ENCODE measurements at regions not wholly inside any gene's neighbourhood (a gene's known extent, or its start where the extent isn't known, plus 50 kb on each side); places are given as distances from the start of the nearest gene placed in this dataset.

GRCh38 chr2:77813599-77813998 is 291.4 kb upstream of the LRRTM4 start:
- Histone ChIP-seq H3K36me3 (ENCODE audit: control insufficient read depth in 4 of 4, insufficient read depth in 4 of 4, low read length in 4 of 4) (no peaks in the 10 kb centered on the region), H3K27ac (ENCODE audit: low read depth in 1 of 2, low read length in 1 of 2) (no peak overlapping the region), H3K4me3 (no peak overlapping the region), H3K9ac (ENCODE audit: insufficient read depth in 1 of 2, low read length in 2 of 2) (no peak overlapping the region), H3K4me1 (ENCODE audit: control insufficient read depth in 5 of 5, insufficient read depth in 5 of 5, low read length in 5 of 5) (no peaks in the 10 kb centered on the region), H3K9me3 (ENCODE audit: control insufficient read depth in 4 of 4, insufficient read depth in 3 of 4, low read length in 3 of 4) (no peaks in the 10 kb centered on the region), H3K27me3 (ENCODE audit: control insufficient read depth in 3 of 3, insufficient read depth in 3 of 3, low read length in 2 of 3) (no peaks in the 10 kb centered on the region)
- no peak for DNase-seq
- ATAC-seq (ENCODE audit: insufficient read depth, low FRiP score): no peak
- no peak for TF ChIP-seq CTCF (IDR thresholded peaks at IDR 0.05; ENCODE audit: control extremely low read depth, extremely low read depth)

DNA sequence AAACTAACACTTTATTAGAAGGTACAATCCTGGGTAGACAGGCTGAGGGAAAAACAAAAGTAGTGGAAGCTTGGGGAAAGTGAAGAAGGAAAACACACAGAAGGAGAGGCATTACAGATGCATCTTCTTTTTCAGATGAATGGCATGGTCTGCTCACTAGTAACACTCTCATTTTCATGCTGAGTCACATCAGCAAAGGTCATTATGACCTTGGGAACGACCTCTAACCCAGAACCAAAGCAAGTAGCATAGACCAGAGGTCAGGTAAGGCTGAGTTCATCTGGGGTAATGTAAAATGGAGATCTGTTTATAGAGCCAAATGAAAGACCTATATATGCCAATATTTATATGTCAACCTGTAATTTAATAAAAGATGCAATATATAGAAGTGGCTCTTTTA is 294.4 kb upstream of the LRRTM4 start:
- no peak overlapping the region for H3K27ac ChIP-seq (ENCODE audit: low read depth in 1 of 2, low read length in 1 of 2)
- DNase-seq (no peak), ATAC-seq (ENCODE audit: insufficient read depth, low FRiP score) (no peak)
- no peaks in the 10 kb centered on the region for H3K4me1 ChIP-seq (ENCODE audit: control insufficient read depth in 5 of 5, insufficient read depth in 5 of 5, low read length in 5 of 5)
- H3K27me3 ChIP-seq (ENCODE audit: control insufficient read depth in 3 of 3, insufficient read depth in 3 of 3, low read length in 2 of 3): no peaks in the 10 kb centered on the region
- no peak overlapping the region for H3K4me3 ChIP-seq
- WGBS, 2 donors: 41 to 46% methylated on average over 1 of the region's 1 CpG
- H3K9ac ChIP-seq (ENCODE audit: insufficient read depth in 1 of 2, low read length in 2 of 2): no peak overlapping the region
- TF ChIP-seq CTCF (IDR thresholded peaks at IDR 0.05; ENCODE audit: control extremely low read depth, extremely low read depth): no peak
- no peaks in the 10 kb centered on the region for H3K36me3 ChIP-seq (ENCODE audit: control insufficient read depth in 4 of 4, insufficient read depth in 4 of 4, low read length in 4 of 4)
- no peaks in the 10 kb centered on the region for H3K9me3 ChIP-seq (ENCODE audit: control insufficient read depth in 4 of 4, insufficient read depth in 3 of 4, low read length in 3 of 4)

- Histone ChIP-seq H3K9me3 (ENCODE audit: control insufficient read depth in 4 of 4, insufficient read depth in 3 of 4, low read length in 3 of 4) (no peaks in the 10 kb centered on the region), H3K27ac (ENCODE audit: low read depth in 1 of 2, low read length in 1 of 2) (no peak overlapping the region), H3K36me3 (ENCODE audit: control insufficient read depth in 4 of 4, insufficient read depth in 4 of 4, low read length in 4 of 4) (no peaks in the 10 kb centered on the region), H3K9ac (ENCODE audit: insufficient read depth in 1 of 2, low read length in 2 of 2) (no peak overlapping the region), H3K27me3 (ENCODE audit: control insufficient read depth in 3 of 3, insufficient read depth in 3 of 3, low read length in 2 of 3) (no peaks in the 10 kb centered on the region), H3K4me3 (no peak overlapping the region), H3K4me1 (ENCODE audit: control insufficient read depth in 5 of 5, insufficient read depth in 5 of 5, low read length in 5 of 5) (no peaks in the 10 kb centered on the region)
- DNase-seq (no peak), ATAC-seq (ENCODE audit: insufficient read depth, low FRiP score) (no peak)
- TF ChIP-seq CTCF (IDR thresholded peaks at IDR 0.05; ENCODE audit: control extremely low read depth, extremely low read depth): no peak
These were observed 296.0 kb upstream of the LRRTM4 start for GRCh38 chr2:77818186-77818585.

DNA sequence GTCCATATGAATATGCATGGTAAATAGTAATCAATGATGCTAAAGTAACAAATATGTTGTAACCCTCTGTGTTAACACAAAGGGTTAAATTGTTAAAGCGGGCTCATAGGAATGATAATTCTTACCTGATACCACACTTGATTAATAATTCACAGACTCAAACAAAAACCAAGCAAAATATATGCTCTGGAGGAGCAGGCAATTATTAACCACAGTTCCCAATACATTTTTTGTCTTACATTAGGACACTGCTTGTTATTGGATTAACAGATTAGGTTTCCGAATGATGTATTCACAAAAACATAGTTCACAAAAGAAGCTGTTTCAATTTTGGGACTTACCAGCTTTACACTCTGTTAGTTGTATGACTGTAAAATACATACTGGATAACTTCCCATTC is 300.9 kb upstream of the LRRTM4 start:
- TF ChIP-seq CTCF (IDR thresholded peaks at IDR 0.05; ENCODE audit: control extremely low read depth, extremely low read depth): no peak
- H3K36me3 ChIP-seq (ENCODE audit: control insufficient read depth in 4 of 4, insufficient read depth in 4 of 4, low read length in 4 of 4): no peaks in the 10 kb centered on the region
- H3K4me1 ChIP-seq (ENCODE audit: control insufficient read depth in 5 of 5, insufficient read depth in 5 of 5, low read length in 5 of 5): no peaks in the 10 kb centered on the region
- H3K9me3 ChIP-seq (ENCODE audit: control insufficient read depth in 4 of 4, insufficient read depth in 3 of 4, low read length in 3 of 4): no peaks in the 10 kb centered on the region
- no peaks in the 10 kb centered on the region for H3K27me3 ChIP-seq (ENCODE audit: control insufficient read depth in 3 of 3, insufficient read depth in 3 of 3, low read length in 2 of 3)
- 68 to 87% methylated on average over 2 of the region's 2 CpGs for WGBS, 2 donors
- no peak overlapping the region for H3K4me3 ChIP-seq
- no peak overlapping the region for H3K9ac ChIP-seq (ENCODE audit: insufficient read depth in 1 of 2, low read length in 2 of 2)
- no peak for DNase-seq
- no peak for ATAC-seq (ENCODE audit: insufficient read depth, low FRiP score)
- H3K27ac ChIP-seq (ENCODE audit: low read depth in 1 of 2, low read length in 1 of 2): no peak overlapping the region

Measured in lung (tissue), 11 donors.